ENCODE measurements at regions not wholly inside any gene's neighbourhood (a gene's known extent, or its start where the extent isn't known, plus 50 kb on each side); places are given as distances from the start of the nearest gene placed in this dataset.
"Not testable (repeated sequence)": the region's sequence is repeated elsewhere in the genome, so short reads cannot be mapped to it uniquely, and the experiment has no call there.

DNA sequence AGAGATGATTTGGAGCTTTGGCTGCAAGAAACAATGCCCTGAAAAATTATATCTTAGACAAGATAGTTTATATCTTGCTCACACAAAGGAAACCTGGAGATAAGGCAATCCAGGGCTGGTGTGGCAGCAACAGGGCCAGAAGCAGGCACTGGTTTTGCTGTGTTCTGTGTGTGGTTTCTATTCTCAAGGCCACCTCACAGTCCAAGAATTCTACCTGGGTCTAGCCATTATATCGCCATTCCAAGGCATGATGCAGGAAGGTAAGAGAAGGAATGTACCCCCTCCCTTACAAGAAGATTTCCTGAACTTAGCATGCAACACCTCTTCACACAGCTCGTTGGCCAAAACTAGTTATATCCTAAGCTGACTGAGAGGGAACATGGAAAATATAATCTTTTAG is 74.5 kb upstream of the MEGF10 start:
- DNase-seq (ENCODE audit: low spot score) = no peak

DNA sequence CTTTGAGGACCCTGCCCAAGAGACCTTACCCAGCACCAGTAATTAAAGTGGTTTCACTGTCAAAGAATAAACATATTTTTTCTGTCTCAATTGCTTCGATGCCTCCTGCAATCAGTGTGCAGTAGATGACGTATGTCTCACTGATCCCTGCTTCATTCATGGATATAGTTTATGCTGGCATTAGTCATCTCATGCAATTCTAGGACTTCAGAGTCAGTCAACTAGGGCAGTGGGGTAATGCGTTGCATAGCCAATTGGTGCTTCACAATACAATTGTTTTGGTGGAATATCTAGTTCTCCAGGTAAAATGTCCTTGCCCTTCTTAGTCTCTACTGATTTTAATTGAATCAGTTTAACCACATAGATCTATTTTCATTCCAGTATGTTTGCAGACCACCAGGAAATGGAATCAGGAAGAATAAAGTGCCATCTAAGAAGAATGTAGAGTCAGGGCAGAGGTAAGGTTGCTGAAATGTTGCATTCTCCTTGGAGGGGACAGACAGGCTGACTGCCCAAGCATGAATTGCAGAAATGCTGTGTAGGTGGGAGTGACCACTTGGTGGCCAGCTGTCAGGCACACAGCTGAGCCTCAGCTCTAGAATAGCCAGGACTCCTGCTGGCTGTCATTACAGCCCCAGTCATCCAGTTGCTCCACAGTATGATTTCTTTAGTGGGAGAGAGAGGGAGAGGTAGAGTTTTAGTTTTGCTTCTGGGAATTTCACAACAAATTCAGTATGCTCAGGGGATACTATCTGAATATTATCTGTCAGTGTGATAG is 73.5 kb upstream of the MEGF10 start:
- no peak for DNase-seq (ENCODE audit: low spot score)

DNA sequence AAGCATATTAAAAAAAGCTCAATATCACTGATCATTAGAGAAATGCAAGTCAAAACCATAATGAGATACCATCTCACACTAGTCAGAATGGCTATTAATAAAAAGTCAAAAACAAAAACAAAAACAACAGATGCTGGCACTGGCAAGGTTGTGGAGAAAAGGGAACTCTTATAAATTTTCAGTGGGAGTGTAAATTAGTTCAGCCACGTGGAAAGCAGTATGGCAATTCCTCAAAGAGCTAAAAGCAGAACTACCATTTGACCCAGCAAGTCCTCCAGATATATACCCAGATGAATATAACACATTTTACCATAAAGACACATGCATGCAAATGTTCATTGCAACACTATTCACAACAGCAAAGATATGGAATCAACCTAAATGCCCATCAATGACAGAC is 68.7 kb upstream of the MEGF10 start:
- DNase-seq (ENCODE audit: low spot score) = not testable (repeated sequence)

DNA sequence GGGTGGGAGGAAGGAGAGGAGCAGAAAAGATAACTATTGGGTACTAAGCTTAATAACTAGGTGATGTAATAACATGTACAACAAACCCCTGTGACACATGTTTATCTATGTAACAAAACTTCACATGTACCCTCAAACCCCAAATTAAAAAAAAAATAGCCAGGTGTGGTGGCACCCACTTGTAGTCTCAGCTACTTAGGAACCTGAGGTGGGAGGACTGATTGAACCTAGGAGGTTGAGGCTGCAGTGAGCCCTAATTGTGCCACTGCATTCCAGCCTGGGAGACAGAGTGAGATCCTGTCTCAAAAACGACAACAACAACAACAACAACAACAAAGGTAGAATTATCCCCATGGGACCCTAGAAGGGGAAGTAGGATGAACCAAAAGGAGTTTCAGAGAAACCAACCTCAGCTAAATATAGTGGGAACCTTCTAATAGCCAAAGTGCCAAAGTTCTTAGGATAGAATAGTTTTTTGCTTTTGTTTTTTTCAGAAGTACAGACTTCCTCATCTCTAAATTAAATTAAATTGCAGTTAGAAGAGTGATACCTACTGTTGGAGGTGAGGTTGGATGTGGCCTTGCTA is 67.9 kb upstream of the MEGF10 start:
- not testable (repeated sequence) for DNase-seq (ENCODE audit: low spot score)

DNA sequence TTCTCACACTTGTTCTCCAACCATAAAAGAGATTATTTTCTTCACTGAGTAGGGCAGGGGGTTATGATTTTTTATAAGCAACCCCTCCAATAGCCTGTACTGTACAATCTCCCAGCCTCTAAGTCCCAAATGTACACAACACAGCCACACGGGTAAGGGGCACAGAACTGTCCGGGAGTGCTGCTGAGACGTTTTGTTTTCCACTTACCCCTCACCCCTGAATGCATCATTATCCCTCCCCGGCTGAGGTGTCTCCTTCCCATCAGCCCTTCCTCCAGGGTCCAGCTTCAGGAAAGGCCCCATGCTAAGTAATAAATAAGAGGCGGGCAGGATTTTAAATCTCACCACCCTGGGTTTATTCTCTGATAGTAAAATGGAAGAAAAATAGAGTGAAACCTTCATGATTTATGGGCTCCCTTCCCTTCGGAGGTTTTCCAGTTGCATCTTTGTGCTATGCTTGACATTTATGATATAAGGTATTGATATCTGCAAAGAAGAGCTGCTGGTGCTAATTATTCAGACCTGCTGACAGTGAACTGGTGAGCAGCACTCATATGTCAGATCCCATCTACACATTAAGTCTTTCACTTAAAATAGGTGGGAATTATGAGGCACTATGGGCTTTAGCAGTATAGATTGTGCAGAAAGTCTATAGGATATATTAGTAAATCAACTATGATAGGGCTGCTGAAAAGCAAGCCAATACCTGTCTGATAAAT is 67.2 kb upstream of the MEGF10 start:
- DNase-seq (ENCODE audit: low spot score) = no peak

DNA sequence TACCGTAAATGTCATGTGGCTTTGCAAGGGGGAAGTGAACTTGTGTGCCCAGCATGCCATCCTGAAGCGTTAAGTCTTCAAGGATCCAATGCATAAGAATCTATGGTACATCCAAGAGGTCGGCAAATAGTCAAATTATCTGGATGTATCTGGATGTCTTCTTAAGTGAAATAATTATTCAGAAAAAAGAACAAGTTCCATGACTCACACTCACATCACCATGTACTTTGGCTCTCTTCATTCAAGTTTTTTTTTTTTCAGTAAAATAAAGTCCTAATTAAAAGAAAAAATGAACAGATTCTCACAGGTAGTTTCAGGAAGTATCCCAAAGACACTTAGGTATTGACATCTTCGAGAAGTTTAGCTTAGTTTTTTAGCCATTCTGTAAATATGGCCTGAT is 62.7 kb upstream of the MEGF10 start:
- no peak for DNase-seq (ENCODE audit: low spot score)

DNA sequence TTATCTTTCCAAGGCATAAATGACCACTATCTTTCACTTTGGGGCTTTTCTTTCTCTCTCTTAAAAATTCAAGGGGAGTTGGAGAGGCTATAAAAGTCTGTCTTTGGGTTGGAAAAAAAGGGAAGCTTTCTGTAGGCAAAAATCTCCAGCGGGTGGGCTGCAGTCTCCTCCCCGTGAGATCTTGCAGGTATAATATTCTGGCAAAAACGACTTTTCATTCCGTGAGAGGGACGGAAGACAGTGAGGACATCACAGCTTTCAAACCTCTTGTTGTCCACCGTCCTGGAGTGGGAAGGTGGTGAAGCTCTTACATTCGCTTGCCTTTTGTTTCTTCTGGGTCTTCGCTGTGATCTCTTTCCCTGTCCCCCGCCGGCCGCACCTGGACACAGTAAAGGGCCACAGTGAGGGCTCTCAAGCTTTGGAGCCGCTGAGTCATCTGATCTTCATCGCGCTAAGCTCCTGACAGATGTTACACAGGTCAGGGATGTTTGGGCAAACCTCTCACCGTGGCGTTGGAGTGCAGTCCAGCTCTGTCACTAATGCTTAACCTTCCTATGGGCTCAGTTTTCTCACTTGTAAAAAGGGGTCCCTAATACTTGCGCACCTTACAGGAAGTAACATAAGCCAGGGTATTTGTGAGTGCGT is 61.9 kb upstream of the MEGF10 start:
- no peak for DNase-seq (ENCODE audit: low spot score)

DNA sequence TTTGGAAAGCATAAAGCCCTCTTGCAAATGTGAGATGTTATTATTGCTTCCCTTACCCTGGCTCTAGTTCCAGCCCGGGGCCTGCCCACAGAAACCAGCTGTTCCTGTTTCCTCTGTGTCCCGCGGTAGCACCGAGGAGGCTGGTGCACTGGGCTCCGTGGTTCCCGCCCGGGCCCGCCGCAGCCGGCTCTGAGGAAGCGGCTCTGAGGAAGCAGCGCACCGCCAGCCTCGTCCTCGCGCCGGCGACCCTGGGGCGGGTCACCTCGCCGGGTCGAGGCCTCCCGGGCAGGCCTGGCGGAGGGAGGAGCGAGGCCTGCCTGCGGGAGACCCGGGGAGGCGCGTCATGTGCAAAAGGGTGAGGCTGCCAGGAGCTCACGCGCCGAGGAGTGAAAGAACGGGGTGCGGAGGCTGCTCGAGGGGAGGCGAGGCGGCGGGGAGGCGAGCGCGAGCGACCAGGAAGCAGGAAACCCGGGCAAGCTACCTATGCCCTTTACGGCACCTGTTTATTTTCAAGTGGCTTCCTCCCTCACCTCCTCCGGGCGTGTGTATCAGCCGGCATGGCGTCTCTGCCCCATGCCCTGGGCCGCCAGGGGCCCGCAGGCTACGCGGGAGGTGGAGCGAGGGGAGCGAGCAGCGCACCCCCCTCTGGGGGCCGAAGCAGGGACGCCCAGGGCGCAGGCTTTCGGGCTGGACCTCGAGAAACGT is 61.3 kb upstream of the MEGF10 start:
- DNase-seq (ENCODE audit: low spot score) = no peak

DNA sequence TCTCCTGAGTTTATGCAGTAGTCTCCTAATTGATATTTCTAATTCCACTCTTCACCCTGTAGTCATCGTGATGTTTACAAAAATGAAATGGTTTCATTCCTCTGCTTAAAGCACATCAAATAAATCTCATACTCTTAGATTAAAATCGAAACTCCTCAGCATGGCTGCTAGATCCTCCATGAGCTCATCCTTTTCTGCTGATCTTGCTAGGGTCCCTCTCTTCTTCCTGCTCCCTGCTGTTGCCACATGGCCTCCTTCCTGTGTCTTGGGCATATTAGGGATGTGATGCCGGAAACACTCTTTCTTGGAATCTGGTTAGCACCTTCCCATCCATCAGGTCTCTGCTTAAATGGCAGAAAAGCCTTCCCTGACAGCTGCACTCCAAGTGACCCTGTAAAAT is 59.5 kb upstream of the MEGF10 start:
- no peak for DNase-seq (ENCODE audit: low spot score)

DNA sequence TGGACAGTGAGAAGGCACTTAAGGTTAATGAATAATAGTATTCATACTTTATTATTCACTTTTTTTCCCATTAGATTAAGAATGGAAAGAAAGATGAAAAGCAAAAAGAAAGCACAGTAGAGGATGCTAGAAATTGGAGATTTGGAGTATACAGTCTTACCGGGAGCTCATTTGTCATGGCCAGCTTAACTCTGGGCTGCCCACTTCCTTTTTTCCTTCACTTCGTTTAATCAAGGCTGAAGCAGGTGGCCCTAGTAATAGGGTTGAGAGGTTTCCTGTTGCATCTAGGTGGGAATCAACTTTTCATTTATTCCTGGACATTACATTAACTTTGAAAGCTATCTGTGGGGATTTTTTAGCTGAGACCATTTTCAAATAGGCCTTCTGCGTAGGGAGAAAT is 57.0 kb upstream of the MEGF10 start:
- DNase-seq (ENCODE audit: low spot score) = no peak

DNA sequence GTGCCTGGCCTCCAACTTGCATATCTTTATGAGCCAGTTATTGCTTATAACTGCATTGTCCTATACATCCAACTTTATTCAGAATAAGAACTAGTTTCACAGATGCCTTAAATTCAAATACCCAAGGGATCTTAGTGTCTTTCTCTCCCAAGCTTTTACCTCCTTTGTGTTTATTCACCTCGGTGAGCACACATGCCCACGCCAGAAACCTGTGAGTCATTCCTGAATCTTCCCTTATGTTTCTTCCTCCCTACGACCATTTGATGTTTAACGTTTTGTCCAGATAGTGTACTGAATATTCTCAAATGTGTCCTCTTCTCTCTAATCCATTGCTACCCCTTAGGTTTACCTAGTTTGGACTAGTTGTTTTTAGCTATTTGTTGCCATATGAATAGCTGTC is 55.5 kb upstream of the MEGF10 start:
- no peak for DNase-seq (ENCODE audit: low spot score)

DNA sequence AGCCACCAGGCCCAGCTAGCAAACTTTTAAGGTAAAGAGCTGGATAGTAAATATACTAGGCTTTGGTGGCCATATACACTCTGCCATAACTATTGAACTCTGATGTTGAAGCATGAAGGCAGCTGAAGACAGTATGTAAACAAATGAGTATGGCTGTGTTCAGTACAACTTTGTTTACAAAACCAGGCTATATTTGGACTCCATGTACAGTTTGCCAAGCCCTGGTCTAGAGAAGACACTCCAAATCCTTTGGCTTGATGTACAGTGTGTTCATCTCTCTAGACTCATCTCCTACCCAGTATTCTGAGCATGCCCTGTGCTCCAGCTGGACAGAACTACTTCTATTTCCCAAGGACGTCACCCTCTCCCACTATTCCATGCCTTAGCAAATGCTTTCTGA is 54.3 kb upstream of the MEGF10 start:
- no peak for DNase-seq (ENCODE audit: low spot score)

Measured in LoVo (cell line).